Thyroid gland (tissue), 4 donors: ENCODE measurements at regions not wholly inside any gene's neighbourhood (a gene's known extent, or its start where the extent isn't known, plus 50 kb on each side); places are given as distances from the start of the nearest gene placed in this dataset.

Experiments
- DNase-seq, 2 donors: peaks; one replicate each; pipeline ENCODE4 v3.0.0-alpha.2; 2019
- H3K27ac ChIP-seq, 3 donors: fragments of 200-600 bp; sonication (generic); 1 replicate in 2 of 3; 2 replicates in 1 of 3; pipeline ENCODE4 v1.5.1; 2016 to 2019; ENCODE audit warnings: mild to moderate bottlenecking in 1 of 3, moderate library complexity in 1 of 3
- H3K27me3 ChIP-seq: fragments of 200-600 bp; sonication (generic); one replicate; pipeline ENCODE4 v1.5.1; 2019
- H3K36me3 ChIP-seq, 2 donors: fragments of 200-600 bp; sonication (generic); one replicate each; pipeline ENCODE4 v1.5.1; 2016 to 2019
- H3K4me1 ChIP-seq, 2 donors: fragments of 200-600 bp; sonication (generic); one replicate each; pipeline ENCODE4 v1.5.1; 2017 to 2019
- H3K4me3 ChIP-seq, 3 donors: fragments of 200-600 bp; sonication (generic); replicated peaks in 1 of 3; 1 replicate in 2 of 3; 2 replicates in 1 of 3; pipeline ENCODE4 v1.5.1; 2016; ENCODE audit warnings: mild to moderate bottlenecking in 1 of 3
- H3K9me3 ChIP-seq: fragments of 200-600 bp; sonication (generic); one replicate; pipeline ENCODE4 v1.5.1; 2017
- POLR2A ChIP-seq, 2 donors: fragments of 450-650 bp; IDR thresholded peaks; one replicate each; pipeline ENCODE4 v1.6.1; 2017; ENCODE audit warnings: antibody characterized with exemption in 2 of 2, mild to moderate bottlenecking in 2 of 2, moderate library complexity in 1 of 2
- WGBS, 2 donors: methylation state at CpG; one replicate each; pipeline ENCODE4 v1.1.5; 2017; 5-methylcytosine and 5-hydroxymethylcytosine counted together
- intact Hi-C: fragments of 100-400 bp; cut with DNase I; formaldehyde crosslinking; loops from one replicate; pipeline ENCODE4 v1.15.1; 2023
- TF ChIP-seq, protein P1 (sequence below), 6 experiments: fragments of 200-600 bp in 3 of 6; fragments of 450-650 bp in 3 of 6; sonication (generic) in 3 of 6; IDR thresholded peaks; one replicate each; pipeline ENCODE4 v1.5.1; 2016 to 2019; ENCODE audit warnings: antibody characterized with exemption in 6 of 6, mild to moderate bottlenecking in 2 of 6, inconsistent platforms in 1 of 6, moderate library complexity in 1 of 6

DNA sequence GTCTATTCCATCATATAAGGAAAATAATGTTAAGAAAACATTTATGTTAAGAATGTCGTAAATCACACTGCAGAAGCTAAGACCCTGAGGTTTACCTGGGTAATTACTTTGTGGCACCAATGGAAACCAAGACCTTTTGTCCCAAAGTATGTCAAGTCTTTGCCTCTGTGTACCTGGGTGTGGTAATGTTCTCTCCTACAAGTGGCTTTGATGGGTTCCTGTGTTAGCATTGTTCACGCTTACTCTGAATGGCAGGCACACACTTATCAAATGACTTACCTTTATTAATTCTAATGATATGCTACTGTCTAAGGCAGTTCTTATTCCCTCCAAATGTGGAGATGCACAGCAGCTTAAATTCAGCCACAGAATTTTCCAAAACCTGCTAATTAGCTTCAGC is 206.1 kb downstream of the KCTD12 start:
- intact Hi-C loops, result no loop called here
- Histone ChIP-seq H3K4me1 (no peaks in the 10 kb centered on the region), H3K27me3 (no peaks in the 10 kb centered on the region), H3K36me3 (no peaks in the 10 kb centered on the region), H3K9me3 (no peaks in the 10 kb centered on the region), H3K4me3 (no peak overlapping the region), H3K27ac (no peak overlapping the region)
- no peak for DNase-seq
- TF ChIP-seq POLR2A (IDR thresholded peaks at IDR 0.05), result no peak
- TF ChIP-seq, protein P1, sequence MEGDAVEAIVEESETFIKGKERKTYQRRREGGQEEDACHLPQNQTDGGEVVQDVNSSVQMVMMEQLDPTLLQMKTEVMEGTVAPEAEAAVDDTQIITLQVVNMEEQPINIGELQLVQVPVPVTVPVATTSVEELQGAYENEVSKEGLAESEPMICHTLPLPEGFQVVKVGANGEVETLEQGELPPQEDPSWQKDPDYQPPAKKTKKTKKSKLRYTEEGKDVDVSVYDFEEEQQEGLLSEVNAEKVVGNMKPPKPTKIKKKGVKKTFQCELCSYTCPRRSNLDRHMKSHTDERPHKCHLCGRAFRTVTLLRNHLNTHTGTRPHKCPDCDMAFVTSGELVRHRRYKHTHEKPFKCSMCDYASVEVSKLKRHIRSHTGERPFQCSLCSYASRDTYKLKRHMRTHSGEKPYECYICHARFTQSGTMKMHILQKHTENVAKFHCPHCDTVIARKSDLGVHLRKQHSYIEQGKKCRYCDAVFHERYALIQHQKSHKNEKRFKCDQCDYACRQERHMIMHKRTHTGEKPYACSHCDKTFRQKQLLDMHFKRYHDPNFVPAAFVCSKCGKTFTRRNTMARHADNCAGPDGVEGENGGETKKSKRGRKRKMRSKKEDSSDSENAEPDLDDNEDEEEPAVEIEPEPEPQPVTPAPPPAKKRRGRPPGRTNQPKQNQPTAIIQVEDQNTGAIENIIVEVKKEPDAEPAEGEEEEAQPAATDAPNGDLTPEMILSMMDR (IDR thresholded peaks at IDR 0.05), result no peak
- 46 to 84% methylated on average over 2 of the region's 2 CpGs for WGBS, 2 donors

DNA sequence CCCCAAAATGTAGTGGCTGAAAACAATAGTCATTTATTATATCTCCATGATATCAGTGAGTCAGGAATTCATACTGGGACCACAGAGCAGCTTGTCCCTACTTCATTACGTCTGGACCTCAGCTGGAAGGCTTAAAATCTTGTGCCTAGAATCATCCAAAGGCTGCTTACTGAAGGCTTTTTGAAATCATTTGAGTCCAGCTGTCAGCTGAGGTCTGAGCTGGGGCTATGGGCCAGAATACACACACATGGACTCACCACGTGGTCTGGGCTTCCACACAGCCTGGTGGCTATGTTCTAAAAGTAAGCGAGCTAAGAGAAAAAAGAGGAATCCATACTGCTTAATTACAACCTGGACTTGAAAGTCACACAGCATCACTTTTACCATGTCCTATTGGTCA is 209.2 kb downstream of the KCTD12 start:
- H3K27me3 ChIP-seq, result no peaks in the 10 kb centered on the region
- TF ChIP-seq POLR2A (IDR thresholded peaks at IDR 0.05), result no peak
- TF ChIP-seq, protein P1 (IDR thresholded peaks at IDR 0.05), result no peak
- H3K36me3 ChIP-seq, result no peaks in the 10 kb centered on the region
- WGBS, 2 donors, result 73% methylated on average over 3 of the region's 3 CpGs
- no peak for DNase-seq
- H3K9me3 ChIP-seq, result no peaks in the 10 kb centered on the region
- no peaks in the 10 kb centered on the region for H3K4me1 ChIP-seq
- no peak overlapping the region for H3K27ac ChIP-seq
- intact Hi-C loops, result no loop called here
- H3K4me3 ChIP-seq, result no peak overlapping the region

DNA sequence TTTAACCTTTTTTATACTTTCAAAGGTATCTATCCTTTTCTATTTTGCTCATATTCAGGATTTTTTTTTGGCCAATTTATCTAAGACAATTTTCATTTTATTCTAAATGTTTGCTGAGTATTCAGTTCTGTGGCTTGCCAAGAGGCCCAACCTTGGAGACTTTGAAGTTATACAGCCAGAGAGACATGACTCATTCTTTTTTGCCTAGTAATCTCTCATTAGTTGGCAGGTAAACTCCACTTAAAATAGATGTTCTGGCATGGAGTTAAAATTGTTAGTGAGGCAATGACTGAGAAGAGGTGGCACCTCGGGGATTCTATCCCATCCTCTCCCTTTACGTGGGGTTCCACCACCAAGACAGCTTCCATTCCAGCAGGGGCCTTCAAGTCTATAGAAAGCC is 213.8 kb downstream of the KCTD12 start:
- WGBS, 2 donors, result 94 to 98% methylated on average over 2 of the region's 2 CpGs
- H3K4me1 ChIP-seq, result no peaks in the 10 kb centered on the region
- H3K27ac ChIP-seq, result no peak overlapping the region
- intact Hi-C loops, result no loop called here
- H3K4me3 ChIP-seq, result no peak overlapping the region
- no peaks in the 10 kb centered on the region for H3K9me3 ChIP-seq
- no peaks in the 10 kb centered on the region for H3K36me3 ChIP-seq
- no peak for TF ChIP-seq POLR2A (IDR thresholded peaks at IDR 0.05)
- TF ChIP-seq, protein P1 (IDR thresholded peaks at IDR 0.05), result no peak
- DNase-seq, result no peak
- H3K27me3 ChIP-seq, result no peaks in the 10 kb centered on the region

DNA sequence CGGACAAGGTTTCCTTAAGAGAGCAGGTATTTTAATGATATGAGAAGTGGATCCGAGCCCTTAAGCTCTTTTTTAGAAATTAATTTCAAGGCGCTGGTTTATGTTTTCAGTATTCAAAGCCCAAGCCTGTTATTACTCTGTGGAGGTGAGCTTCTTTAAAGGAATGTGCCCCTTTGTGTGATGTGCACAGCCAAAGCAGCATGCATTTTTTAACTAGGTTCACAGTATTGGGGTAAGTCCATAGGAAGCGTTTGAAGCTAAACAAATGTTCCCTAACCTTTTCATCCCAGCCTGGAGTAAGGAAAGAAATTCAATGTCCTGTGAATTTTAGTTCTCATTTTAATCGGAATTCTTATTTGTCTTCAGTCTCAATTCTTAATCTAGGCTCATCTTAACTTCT is 217.5 kb downstream of the KCTD12 start:
- Histone ChIP-seq H3K36me3 (no peaks in the 10 kb centered on the region), H3K9me3 (no peaks in the 10 kb centered on the region), H3K4me1 (no peaks in the 10 kb centered on the region), H3K4me3 (no peak overlapping the region), H3K27ac (no peak overlapping the region), H3K27me3 (no peaks in the 10 kb centered on the region)
- intact Hi-C loops, result loop anchor here (10.0 kb wide), 1 partner anchor 216 kb away; the partner anchor contains the start of gene KCTD12
- 86 to 92% methylated on average over 5 of the region's 5 CpGs for WGBS, 2 donors
- no peak for TF ChIP-seq POLR2A (IDR thresholded peaks at IDR 0.05)
- TF ChIP-seq, protein P1 (IDR thresholded peaks at IDR 0.05), result no peak
- DNase-seq, result no peak

DNA sequence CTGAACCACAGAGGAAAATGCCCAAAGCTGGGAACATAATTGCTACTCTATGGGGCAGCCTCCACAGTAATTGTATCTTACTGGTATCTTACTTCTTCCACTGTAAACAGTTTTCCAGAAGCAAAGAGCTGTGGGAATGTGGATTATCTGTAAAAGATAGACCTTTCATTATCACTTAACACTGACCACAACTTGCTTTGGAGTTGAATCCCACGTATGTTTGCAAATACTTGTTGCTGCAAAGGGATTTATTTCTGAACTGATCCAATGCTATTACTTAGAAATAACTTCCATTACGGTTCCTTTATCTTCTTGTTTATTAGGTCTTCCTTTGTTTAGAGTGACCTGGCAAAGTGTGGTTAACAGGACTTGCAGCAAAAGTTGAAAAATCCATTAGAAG is 218.1 kb downstream of the KCTD12 start:
- DNase-seq, result no peak
- Histone ChIP-seq H3K9me3 (no peaks in the 10 kb centered on the region), H3K4me1 (no peaks in the 10 kb centered on the region), H3K4me3 (no peak overlapping the region), H3K27me3 (no peaks in the 10 kb centered on the region), H3K36me3 (no peaks in the 10 kb centered on the region), H3K27ac (no peak overlapping the region)
- TF ChIP-seq, protein P1 (IDR thresholded peaks at IDR 0.05), result no peak
- TF ChIP-seq POLR2A (IDR thresholded peaks at IDR 0.05), result no peak
- WGBS, 2 donors, result 74 to 78% methylated on average over 2 of the region's 2 CpGs
- intact Hi-C loops, result loop anchor here (10.0 kb wide), 1 partner anchor 217 kb away; the partner anchor contains the start of gene KCTD12
